CD4-positive, alpha-beta T cell treated with Interleukin-12 subunit alpha and Interleukin-12 subunit beta, for 1 hour (primary cell): ENCODE measurements at regions not wholly inside any gene's neighbourhood (a gene's known extent, or its start where the extent isn't known, plus 50 kb on each side); places are given as distances from the start of the nearest gene placed in this dataset.

ENCODE experiments used
- DNase-seq: peaks from one replicate; pipeline ENCODE4 v3.0.0-alpha.2; 2020

DNA sequence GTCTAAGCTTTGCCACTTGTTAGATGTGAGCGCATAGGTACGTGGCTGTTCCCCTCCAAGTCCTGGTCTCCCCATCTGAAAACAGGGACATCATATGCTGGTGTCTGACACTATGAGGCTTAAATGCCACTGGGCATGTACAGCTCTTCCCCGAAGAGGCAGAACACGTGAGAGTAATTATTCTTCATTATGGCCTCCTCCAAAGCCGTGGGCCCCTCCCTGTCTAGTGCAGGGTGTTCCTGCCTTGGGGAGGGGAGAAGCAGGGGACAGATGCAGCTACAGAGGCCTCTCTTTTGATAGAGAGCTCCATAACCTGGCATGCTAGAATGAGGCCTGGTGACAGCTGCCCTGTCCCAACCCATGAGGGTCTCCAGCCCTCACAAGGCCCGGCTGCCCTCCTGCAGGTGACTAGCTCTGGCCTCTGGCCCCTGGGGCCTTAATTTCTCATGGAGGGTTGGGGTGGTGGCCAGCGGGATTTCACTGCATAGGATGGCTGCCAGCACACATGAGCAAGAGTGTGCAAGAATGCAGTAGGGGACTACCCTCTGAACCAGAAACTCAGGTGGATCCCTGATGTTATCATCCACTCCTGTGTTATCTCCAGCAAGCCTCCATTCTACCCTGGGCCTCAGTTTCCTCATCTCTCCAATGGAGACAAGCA, 334.6 kb downstream of the MN1 start:
- DNase-seq, result no peak

- no peak for DNase-seq
Measured at GRCh38 chr22:27467711-27468110, 333.8 kb downstream of the MN1 start.

DNA sequence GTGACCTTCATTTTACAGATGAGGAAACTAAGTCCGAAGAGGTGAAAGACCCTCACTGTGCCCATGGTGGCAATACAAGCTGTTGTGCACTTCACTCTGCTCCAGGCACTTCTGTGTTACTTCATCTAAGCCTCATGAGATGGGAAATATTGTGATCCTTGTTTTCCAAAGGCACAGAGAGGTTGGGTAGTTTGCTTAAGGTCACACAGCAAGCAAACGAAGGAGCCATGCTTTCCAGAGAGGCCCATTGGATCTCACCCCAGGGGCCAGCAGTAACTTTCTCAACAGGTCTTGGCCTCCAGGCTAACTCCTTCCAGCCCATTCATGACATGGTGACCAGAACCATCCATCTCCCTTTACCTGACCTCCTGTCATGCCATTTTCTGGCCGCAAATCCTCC, 332.8 kb downstream of the MN1 start:
- no peak for DNase-seq

- no peak for DNase-seq
Measured at GRCh38 chr22:27470169-27470772, 331.3 kb downstream of the MN1 start.

- DNase-seq, result no peak
Measured at GRCh38 chr22:27472975-27473374, 328.6 kb downstream of the MN1 start.

GRCh38 chr22:27473533-27473932, 328.0 kb downstream of the MN1 start:
- no peak for DNase-seq

- no peak for DNase-seq
Measured at GRCh38 chr22:27474112-27474571, 327.4 kb downstream of the MN1 start.

GRCh38 chr22:27474711-27475547, 326.6 kb downstream of the MN1 start:
- no peak for DNase-seq

DNA sequence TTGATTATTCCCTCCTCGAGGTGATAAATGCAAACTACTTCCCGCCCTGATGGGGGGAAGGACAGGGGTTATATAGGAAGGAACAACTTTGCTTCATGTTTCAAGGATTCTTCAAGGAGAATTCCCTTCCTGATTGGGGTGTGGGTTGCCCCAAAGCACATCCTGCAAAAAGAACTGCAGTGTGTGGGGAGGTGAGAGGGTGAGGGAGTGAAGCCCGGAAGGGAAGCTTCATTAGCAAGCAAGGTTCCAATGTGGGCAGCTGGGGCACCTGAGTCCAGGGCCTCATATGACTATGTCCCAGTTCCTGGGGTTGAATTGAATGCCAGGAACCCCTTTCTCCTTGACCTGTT, 326.0 kb downstream of the MN1 start:
- DNase-seq, result no peak

DNA sequence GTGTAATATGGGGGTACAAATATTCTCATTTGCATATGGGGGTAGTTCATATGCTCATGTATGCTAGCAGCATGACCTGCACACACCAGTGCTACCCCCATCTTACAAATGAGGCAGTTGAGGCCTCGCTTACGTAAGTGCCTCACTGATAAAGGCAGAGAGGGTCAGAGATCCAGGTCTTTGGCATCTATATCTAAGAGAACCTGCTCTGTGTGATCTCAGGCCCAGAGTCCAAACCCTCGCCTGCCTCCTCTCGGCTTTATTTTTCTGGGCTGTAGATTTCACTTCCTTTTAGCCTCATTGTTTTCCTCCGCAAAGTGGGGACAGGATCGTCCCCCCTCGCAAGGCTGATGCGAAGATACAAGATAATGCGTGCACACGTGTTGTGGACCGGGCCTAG, 325.2 kb downstream of the MN1 start:
- DNase-seq, result no peak

DNA sequence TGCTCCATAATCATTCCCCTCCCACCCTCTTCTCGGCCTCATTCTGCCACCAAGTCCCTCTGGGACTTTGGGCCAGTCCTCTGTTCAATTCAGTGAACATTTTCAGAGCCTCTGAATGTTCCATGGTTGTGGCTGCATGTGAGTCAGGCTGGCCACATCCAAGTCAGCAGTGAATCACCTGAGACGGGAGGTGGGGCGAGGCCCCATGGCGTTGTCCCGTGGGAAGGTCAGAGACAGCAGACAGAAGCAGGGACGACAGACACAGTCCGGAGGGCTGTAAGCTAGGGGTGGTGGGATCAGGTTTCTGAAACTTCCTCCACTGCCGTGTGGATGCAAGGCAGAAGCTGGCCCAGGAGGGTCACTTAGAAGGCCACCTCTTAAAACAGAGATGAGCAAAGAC, 324.8 kb downstream of the MN1 start:
- DNase-seq, result no peak

DNA sequence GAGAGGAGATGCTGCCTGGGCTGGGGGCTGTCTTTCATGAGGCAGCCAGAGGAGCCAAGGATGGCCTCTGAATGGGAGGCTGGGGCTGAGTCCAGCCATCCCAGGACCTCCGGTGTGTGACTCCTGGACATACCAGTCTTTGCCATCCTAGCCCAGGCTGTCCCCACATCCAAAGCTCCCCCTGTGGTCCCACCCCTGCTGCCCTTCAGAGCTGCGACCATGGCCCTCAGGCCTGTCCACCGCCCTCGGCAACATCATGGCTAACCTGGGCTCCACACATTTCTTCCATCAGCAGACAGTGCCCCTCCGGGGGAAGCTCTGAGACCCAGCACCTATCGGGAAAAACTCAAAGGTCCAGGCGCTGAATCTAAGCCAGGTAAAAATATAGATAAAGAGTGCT, 324.4 kb downstream of the MN1 start:
- DNase-seq, result no peak

- no peak for DNase-seq
Measured at GRCh38 chr22:27480487-27480886, 321.1 kb downstream of the MN1 start.

DNA sequence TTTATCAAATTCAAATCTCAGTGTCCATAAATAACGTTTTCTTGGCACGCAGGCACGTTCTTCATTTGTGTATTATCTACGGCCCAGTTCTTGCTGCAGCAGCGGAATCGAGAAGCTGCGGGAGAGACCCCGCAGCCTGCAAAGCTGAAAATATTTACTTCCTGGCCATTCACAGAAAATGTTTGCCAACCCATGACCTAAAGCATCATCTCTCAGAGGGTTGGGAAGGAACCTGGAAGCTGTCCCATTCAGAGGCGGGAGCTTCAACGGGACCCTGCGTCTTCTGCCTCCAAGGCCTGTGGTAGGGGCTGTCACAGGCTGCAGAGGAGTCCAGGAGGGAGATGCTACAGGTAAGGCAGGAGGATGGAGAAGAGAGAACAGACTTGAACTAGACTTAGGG, 319.2 kb downstream of the MN1 start:
- no peak for DNase-seq

- DNase-seq, result no peak
Measured at GRCh38 chr22:27483095-27483785, 318.3 kb downstream of the MN1 start.

GRCh38 chr22:27485842-27486241, 315.7 kb downstream of the MN1 start:
- DNase-seq, result no peak

GRCh38 chr22:27487600-27488452, 313.7 kb downstream of the MN1 start:
- no peak for DNase-seq

DNA sequence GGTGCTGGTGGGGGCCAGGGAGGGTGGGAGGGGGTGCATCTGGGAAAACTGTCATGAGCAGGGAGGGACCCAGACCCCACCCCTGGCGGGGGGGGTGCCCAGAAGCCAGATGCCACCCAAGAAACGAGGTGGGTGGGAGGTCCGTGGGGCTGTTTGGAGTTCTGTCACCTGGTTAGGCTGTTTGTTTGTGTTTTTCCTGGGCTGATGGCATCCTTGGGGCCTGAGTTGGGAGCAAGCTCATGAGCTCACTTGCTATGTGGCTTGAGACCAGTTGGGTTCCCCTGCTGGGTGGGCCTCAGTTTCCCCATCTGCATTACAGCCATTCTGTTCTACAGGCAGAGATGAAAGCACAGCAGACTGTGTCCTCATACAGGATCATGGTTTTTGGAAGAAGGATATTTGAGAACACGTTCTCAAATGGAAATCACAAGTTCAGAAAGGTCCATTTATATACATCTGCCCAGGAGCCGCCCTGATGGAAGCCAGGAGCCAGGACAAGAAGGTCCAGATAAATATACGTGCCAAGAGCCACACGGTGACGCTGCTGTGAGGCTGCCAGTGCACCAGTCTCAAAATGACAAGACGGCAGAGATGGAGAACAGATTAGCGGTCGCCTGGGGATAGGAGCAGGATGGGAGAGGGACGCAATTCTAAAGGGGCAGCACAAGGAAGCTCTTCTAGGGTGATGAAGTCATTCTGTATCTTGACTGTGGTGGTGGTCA, 312.9 kb downstream of the MN1 start:
- DNase-seq, result no peak

DNA sequence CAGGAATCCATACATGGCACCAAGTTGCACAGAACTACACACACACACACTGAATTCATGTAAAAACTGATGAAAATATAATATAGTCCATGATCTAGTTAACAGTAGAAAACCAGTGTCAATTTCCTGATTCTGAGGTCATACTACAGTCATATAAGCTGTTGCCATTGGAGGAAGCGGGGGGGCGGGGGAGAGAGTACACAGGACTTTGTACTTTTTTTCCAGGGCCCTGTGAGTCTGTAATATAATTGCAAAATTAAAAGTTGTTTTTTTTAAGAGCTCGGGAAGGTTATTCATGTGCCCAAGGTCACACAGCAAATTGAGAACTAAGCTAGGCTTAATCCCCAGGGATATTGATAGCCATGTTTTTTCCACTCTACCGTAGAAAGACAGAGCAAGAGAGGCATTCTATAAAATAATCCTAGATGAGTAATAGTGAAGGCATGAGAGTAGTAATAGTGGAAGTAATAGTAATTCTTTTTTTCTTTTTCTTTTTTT, 312.3 kb downstream of the MN1 start:
- no peak for DNase-seq

DNA sequence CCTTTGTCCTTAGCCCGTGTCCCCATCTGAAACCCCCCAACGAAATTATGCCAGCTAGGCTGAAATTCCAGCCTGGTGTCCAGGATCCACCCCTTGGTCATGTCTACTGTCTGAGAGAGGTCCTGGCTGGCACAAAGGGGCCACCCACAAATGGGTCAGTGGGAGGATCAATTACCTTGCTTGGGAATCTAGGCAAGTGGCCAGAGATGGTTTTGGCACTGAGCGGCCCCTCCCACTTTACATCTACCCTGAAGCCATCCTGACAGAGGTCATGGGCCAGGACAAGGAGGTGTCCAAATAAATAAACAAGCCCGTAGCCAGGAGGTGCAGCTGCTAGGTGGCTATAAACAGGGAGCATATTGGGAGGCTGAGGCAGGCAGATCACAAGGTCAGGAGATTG, 311.5 kb downstream of the MN1 start:
- DNase-seq, result no peak

DNA sequence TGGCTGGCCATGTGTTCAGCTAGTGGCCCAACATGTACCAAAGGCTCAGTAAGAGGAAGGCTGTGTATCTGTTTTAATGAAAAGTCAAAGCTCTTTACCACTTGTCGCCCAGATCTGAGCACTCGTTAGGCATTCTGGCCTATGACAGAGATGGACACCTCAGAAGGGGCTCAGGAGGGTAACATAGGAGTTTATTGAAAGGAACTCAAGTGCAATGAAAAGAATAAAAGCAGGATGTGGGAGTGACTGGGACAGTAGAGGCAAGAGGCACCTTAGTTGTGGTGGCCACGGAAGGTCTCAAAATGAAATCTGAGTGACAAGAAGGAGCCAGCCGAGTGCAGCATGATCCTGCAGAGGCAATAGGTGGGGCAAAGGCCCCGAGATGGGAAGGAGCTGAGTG, 309.7 kb downstream of the MN1 start:
- DNase-seq, result no peak
